Loucy (cell line): ENCODE measurements at regions not wholly inside any gene's neighbourhood (a gene's known extent, or its start where the extent isn't known, plus 50 kb on each side); places are given as distances from the start of the nearest gene placed in this dataset.

Experiments used
- CTCF ChIP-seq: fragments of 200-600 bp; sonication (generic); conservative IDR thresholded peaks from 2 replicates; pipeline ENCODE4 v1.5.1; 2014; ENCODE audit warnings: mild to moderate bottlenecking, antibody characterized with exemption, low read length
- EZH2phosphoT487 ChIP-seq: fragments of 200-600 bp; IDR thresholded peaks from 2 replicates; pipeline ENCODE4 v1.6.1; 2018; ENCODE audit warnings: antibody characterized with exemption, mild to moderate bottlenecking, moderate library complexity, borderline replicate concordance

GRCh38 chr21:19475525-19475924, 1071.9 kb upstream of the TMPRSS15 start:
- TF ChIP-seq CTCF, result no peak
- TF ChIP-seq EZH2phosphoT487, result no peak
